K562 (cell line): ENCODE measurements at regions not wholly inside any gene's neighbourhood (a gene's known extent, or its start where the extent isn't known, plus 50 kb on each side); places are given as distances from the start of the nearest gene placed in this dataset.

Experiments
- CEBPG ChIP-seq, 3 experiments: fragments of 200-800 bp in 1 of 3; sonication (Bioruptor generic) in 1 of 3; sonication (generic) in 1 of 3; formaldehyde crosslinking in 1 of 3; IDR thresholded peaks in 2 of 3; conservative IDR thresholded peaks in 1 of 3; 2 replicates each; pipeline versions ENCODE4 v1.6.1 to v1.8.0; 2016 to 2022; ENCODE audit warnings: missing compliant biosample characterization in 2 of 3, missing genetic modification characterization in 2 of 3, mild to moderate bottlenecking in 1 of 3, missing genetic modification reagents in 1 of 3
- HIVEP1 ChIP-seq: fragments of 250-450 bp; sonication (Bioruptor Pico); IDR thresholded peaks from 2 replicates; pipeline ENCODE4 v1.4.0; 2020; ENCODE audit warnings: mild to moderate bottlenecking
- MBD1 ChIP-seq: fragments of 250-450 bp; sonication (Bioruptor Pico); IDR thresholded peaks from 2 replicates; pipeline ENCODE4 v1.8.0; 2022; ENCODE audit warnings: inconsistent platforms
- MLX ChIP-seq, 2 experiments: fragments of 450-650 bp in 1 of 2; sonication (generic) in 1 of 2; formaldehyde crosslinking; conservative IDR thresholded peaks; 2 replicates each; pipeline versions ENCODE4 v1.4.0 to v1.8.1; 2020 to 2022; ENCODE audit warnings: mild to moderate bottlenecking in 1 of 2, missing genetic modification reagents in 1 of 2
- POLR2A ChIP-seq: fragments of 450-650 bp; conservative IDR thresholded peaks from 2 replicates; pipeline ENCODE4 v1.6.1; 2016
- RAD21 ChIP-seq, 2 experiments: fragments of 250-450 bp in 1 of 2; fragments of 450-650 bp in 1 of 2; sonication (Bioruptor Pico) in 1 of 2; formaldehyde crosslinking in 1 of 2; IDR thresholded peaks in 1 of 2; conservative IDR thresholded peaks in 1 of 2; 2 replicates each; pipeline versions ENCODE4 v1.4.0 to v1.8.0; 2020 to 2022; ENCODE audit warnings: mild to moderate bottlenecking in 2 of 2, moderate library complexity in 1 of 2
- ZFX ChIP-seq: sonication (generic); formaldehyde crosslinking; IDR thresholded peaks from 2 replicates; pipeline ENCODE4 v1.8.0; 2022; ENCODE audit warnings: mild to moderate bottlenecking, missing genetic modification reagents, moderate library complexity
- ZNF174 ChIP-seq: fragments of 250-450 bp; sonication (Bioruptor Pico); IDR thresholded peaks from 2 replicates; pipeline ENCODE4 v1.4.0; 2020; ENCODE audit warnings: mild to moderate bottlenecking
- ZNF444 ChIP-seq: fragments of 250-450 bp; sonication (Bioruptor Pico); IDR thresholded peaks from 2 replicates; pipeline ENCODE4 v1.4.0; 2020; ENCODE audit warnings: mild to moderate bottlenecking, moderate library complexity

- TF ChIP-seq HIVEP1 (no peak), CEBPG (CRISPR knock-in tag; IDR thresholded peaks at IDR 0.05) (no peak), CEBPG (tag; conservative IDR thresholded peaks at IDR 0.05 in 1 of 2, IDR thresholded peaks at IDR 0.05 in 1 of 2) (no peak), POLR2A (no peak), MBD1 (no peak), MLX (CRISPR knock-in tag; conservative IDR thresholded peaks at IDR 0.05) (no peak), ZFX (CRISPR knock-in tag) (no peak), ZNF174 (no peak), RAD21 (CRISPR knock-in tag; conservative IDR thresholded peaks at IDR 0.05 in 1 of 2, IDR thresholded peaks at IDR 0.05 in 1 of 2) (no peak), ZNF444 (CRISPR knock-in tag) (no peak)
These were observed 201.2 kb upstream of the NPY start for GRCh38 chr7:24082826-24083225.
